ENCODE measurements at regions not wholly inside any gene's neighbourhood (a gene's known extent, or its start where the extent isn't known, plus 50 kb on each side); places are given as distances from the start of the nearest gene placed in this dataset.

- TF ChIP-seq CTCF (IDR thresholded peaks at IDR 0.05) (no peak), POLR2A (IDR thresholded peaks at IDR 0.05) (no peak)
- Histone ChIP-seq H3K36me3 (no peaks in the 10 kb centered on the region), H3K4me3 (replicated peaks in 1 of 3) (no peak overlapping the region), H3K9me3 (no peaks in the 10 kb centered on the region), H3K27me3 (no peaks in the 10 kb centered on the region), H3K4me1 (no peaks in the 10 kb centered on the region), H3K27ac (no peak overlapping the region)
- DNase-seq: no peak
- intact Hi-C loops (cut with DNase I): no loop called here
- 74 to 75% methylated on average over 6 of the region's 6 CpGs for WGBS, 2 donors
Measured at GRCh38 chr4:176467001-176467400, 147.2 kb downstream of the SPCS3 start.

GRCh38 chr4:176469546-176469945 is 149.8 kb downstream of the SPCS3 start:
- Histone ChIP-seq H3K27ac (no peak overlapping the region), H3K27me3 (no peaks in the 10 kb centered on the region), H3K9me3 (no peaks in the 10 kb centered on the region), H3K36me3 (no peaks in the 10 kb centered on the region), H3K4me1 (no peaks in the 10 kb centered on the region), H3K4me3 (replicated peaks in 1 of 3) (no peak overlapping the region)
- DNase-seq: no peak
- TF ChIP-seq CTCF (IDR thresholded peaks at IDR 0.05): no peak
- TF ChIP-seq POLR2A (IDR thresholded peaks at IDR 0.05): no peak
- intact Hi-C loops (cut with DNase I): no loop called here

- TF ChIP-seq CTCF (IDR thresholded peaks at IDR 0.05) (no peak), POLR2A (IDR thresholded peaks at IDR 0.05) (no peak)
- Histone ChIP-seq H3K4me3 (replicated peaks in 1 of 3) (no peak overlapping the region), H3K4me1 (no peaks in the 10 kb centered on the region), H3K27ac (no peak overlapping the region), H3K9me3 (no peaks in the 10 kb centered on the region), H3K27me3 (no peaks in the 10 kb centered on the region), H3K36me3 (no peaks in the 10 kb centered on the region)
- 53% methylated on average over 4 of the region's 4 CpGs for WGBS, 2 donors
- no peak for DNase-seq
- intact Hi-C loops (cut with DNase I): no loop called here
Measured at GRCh38 chr4:176470671-176471070, 150.9 kb downstream of the SPCS3 start.

- intact Hi-C loops (cut with DNase I): no loop called here
- H3K4me1 ChIP-seq: no peaks in the 10 kb centered on the region
- WGBS, 2 donors: 65 to 82% methylated on average over 4 of the region's 4 CpGs
- H3K4me3 ChIP-seq (replicated peaks in 1 of 3): no peak overlapping the region
- no peaks in the 10 kb centered on the region for H3K27me3 ChIP-seq
- no peaks in the 10 kb centered on the region for H3K36me3 ChIP-seq
- no peak for TF ChIP-seq POLR2A (IDR thresholded peaks at IDR 0.05)
- TF ChIP-seq CTCF (IDR thresholded peaks at IDR 0.05): no peak
- no peak for DNase-seq
- H3K27ac ChIP-seq: no peak overlapping the region
- H3K9me3 ChIP-seq: no peaks in the 10 kb centered on the region
Measured at GRCh38 chr4:176475067-176475466, 155.3 kb downstream of the SPCS3 start.

- WGBS, 2 donors: 27 to 43% methylated on average over 2 of the region's 2 CpGs
- no peak for DNase-seq
Measured at GRCh38 chr4:176478076-176478475, 158.3 kb downstream of the SPCS3 start.

More at GRCh38 chr4:176478076-176478475, 158.3 kb downstream of the SPCS3 start:
- TF ChIP-seq POLR2A (IDR thresholded peaks at IDR 0.05): no peak
- TF ChIP-seq CTCF (IDR thresholded peaks at IDR 0.05): no peak
- Histone ChIP-seq H3K27me3 (no peaks in the 10 kb centered on the region), H3K4me1 (no peaks in the 10 kb centered on the region), H3K9me3 (no peaks in the 10 kb centered on the region), H3K27ac (no peak overlapping the region), H3K4me3 (replicated peaks in 1 of 3) (no peak overlapping the region), H3K36me3 (no peaks in the 10 kb centered on the region)
- intact Hi-C loops (cut with DNase I): no loop called here

Data from thyroid gland (tissue), 4 donors.